Gastrocnemius medialis (tissue), 4 donors: ENCODE measurements at regions not wholly inside any gene's neighbourhood (a gene's known extent, or its start where the extent isn't known, plus 50 kb on each side); places are given as distances from the start of the nearest gene placed in this dataset.

Experiments used
- POLR2A ChIP-seq, 2 donors: fragments of 450-650 bp; IDR thresholded peaks; one replicate each; pipeline ENCODE4 v1.6.1; 2017; ENCODE audit warnings: antibody characterized with exemption in 2 of 2, mild to moderate bottlenecking in 2 of 2, moderate library complexity in 2 of 2
- TF ChIP-seq, protein P1 (sequence below), 5 experiments: fragments of 450-650 bp in 3 of 5; fragments of 200-600 bp in 2 of 5; sonication (generic) in 2 of 5; IDR thresholded peaks in 4 of 5; conservative IDR thresholded peaks in 1 of 5; 1 replicate in 4 of 5; 2 replicates in 1 of 5; pipeline ENCODE4 v1.5.1; 2016 to 2019; ENCODE audit warnings: antibody characterized with exemption in 5 of 5, mild to moderate bottlenecking in 3 of 5, moderate library complexity in 3 of 5

GRCh38 chr11:128288368-128288767, 299.0 kb downstream of the ETS1 start:
- TF ChIP-seq, protein P1, sequence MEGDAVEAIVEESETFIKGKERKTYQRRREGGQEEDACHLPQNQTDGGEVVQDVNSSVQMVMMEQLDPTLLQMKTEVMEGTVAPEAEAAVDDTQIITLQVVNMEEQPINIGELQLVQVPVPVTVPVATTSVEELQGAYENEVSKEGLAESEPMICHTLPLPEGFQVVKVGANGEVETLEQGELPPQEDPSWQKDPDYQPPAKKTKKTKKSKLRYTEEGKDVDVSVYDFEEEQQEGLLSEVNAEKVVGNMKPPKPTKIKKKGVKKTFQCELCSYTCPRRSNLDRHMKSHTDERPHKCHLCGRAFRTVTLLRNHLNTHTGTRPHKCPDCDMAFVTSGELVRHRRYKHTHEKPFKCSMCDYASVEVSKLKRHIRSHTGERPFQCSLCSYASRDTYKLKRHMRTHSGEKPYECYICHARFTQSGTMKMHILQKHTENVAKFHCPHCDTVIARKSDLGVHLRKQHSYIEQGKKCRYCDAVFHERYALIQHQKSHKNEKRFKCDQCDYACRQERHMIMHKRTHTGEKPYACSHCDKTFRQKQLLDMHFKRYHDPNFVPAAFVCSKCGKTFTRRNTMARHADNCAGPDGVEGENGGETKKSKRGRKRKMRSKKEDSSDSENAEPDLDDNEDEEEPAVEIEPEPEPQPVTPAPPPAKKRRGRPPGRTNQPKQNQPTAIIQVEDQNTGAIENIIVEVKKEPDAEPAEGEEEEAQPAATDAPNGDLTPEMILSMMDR (IDR thresholded peaks at IDR 0.05 in 4 of 5, conservative IDR thresholded peaks at IDR 0.05 in 1 of 5), result no peak
- no peak for TF ChIP-seq POLR2A (IDR thresholded peaks at IDR 0.05)
